ENCODE measurements at regions not wholly inside any gene's neighbourhood (a gene's known extent, or its start where the extent isn't known, plus 50 kb on each side); places are given as distances from the start of the nearest gene placed in this dataset.

DNA sequence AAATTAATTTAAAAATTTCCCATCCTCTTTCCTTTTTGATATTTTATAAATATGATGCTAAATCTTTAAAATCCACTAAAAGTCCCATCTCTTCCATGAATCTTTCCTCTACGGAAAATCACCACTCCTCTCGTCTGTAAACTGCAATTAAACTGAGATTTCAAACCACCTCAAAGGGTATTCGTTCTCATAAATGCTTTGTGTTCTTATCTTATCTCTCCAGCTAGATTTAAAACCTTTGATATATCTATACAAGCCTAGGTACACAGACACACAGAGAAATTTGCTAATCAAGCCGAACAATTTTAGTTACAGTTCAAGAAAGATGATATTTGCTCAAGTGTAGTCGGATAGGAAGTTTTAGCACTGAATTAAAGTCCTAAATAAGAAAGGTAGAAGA lies 214.6 kb upstream of the PRDM1 start:
- TF ChIP-seq POLR2A (IDR thresholded peaks at IDR 0.05; ENCODE audit: low read depth, low read length) (no peak), POLR2AphosphoS5 (IDR thresholded peaks at IDR 0.05; ENCODE audit: low read depth, low read length) (no peak), TAF1 (IDR thresholded peaks at IDR 0.05; ENCODE audit: borderline replicate concordance, low read depth, low read length) (no peak)

Measured in GM12892 (cell line).